ENCODE measurements at regions not wholly inside any gene's neighbourhood (a gene's known extent, or its start where the extent isn't known, plus 50 kb on each side); places are given as distances from the start of the nearest gene placed in this dataset.
A peak's percentile ranks its signal among the peaks of the same experiment; 100 is the strongest.

GRCh38 chr6:50128420-50129005 is 78.8 kb upstream of the DEFB112 start:
- Histone ChIP-seq H2BK15ac (ENCODE audit: low read depth, poor library complexity, severe bottlenecking) (no peak overlapping the region), H2BK12ac (ENCODE audit: low read length in 2 of 2) (no peak overlapping the region), H3K9ac (ENCODE audit: low read length) (no peak overlapping the region), H3K9me3 (ENCODE audit: control insufficient read depth, low read length) (no peaks in the 10 kb centered on the region), H3K27ac (ENCODE audit: low read length, poor library complexity, severe bottlenecking) (no peak overlapping the region), H4K91ac (ENCODE audit: low read length) (no peak overlapping the region), H3K18ac (ENCODE audit: low read depth in 1 of 2, low read length in 2 of 2) (no peak overlapping the region), H2AFZ (ENCODE audit: low read depth, low read length) (no peak overlapping the region), H3K23ac (ENCODE audit: low read length in 2 of 2) (no peak overlapping the region), H3K36me3 (ENCODE audit: control insufficient read depth in 1 of 2, insufficient read depth in 2 of 2, low read depth in 1 of 2, low read length in 2 of 2) (no peaks in the 10 kb centered on the region), H2BK120ac (ENCODE audit: low read depth, low read length) (no peak overlapping the region), H3K4me2 (ENCODE audit: low read length, poor library complexity, severe bottlenecking) (no peak overlapping the region), H2BK5ac (ENCODE audit: low read depth, low read length, poor library complexity, severe bottlenecking) (no peak overlapping the region), H3K14ac (ENCODE audit: low read length in 2 of 2) (no peak overlapping the region), H3K79me1 (replicated peaks; ENCODE audit: low read length, poor library complexity, severe bottlenecking) (no peaks in the 10 kb centered on the region), H3K4me3 (ENCODE audit: insufficient read depth in 1 of 2, low read depth in 1 of 2, low read length in 2 of 2) (no peak overlapping the region), H3K4ac (ENCODE audit: low read depth in 1 of 2, low read length in 2 of 2) (no peak overlapping the region), H3K27me3 (ENCODE audit: control insufficient read depth in 1 of 2, insufficient read depth in 1 of 2, low read length in 2 of 2) (no peaks in the 10 kb centered on the region), H3K4me1 (ENCODE audit: control insufficient read depth, insufficient read depth, low read depth, low read length) (no peaks in the 10 kb centered on the region), H2AK5ac (ENCODE audit: low read length, severe bottlenecking) (no peak overlapping the region), H4K8ac (ENCODE audit: low read length) (no peak overlapping the region)
- DNase-seq = peak; percentile 5
- WGBS = no CpG with 5 or more reads among the region's 2 CpGs

GRCh38 chr6:50135968-50136367 is 86.2 kb upstream of the DEFB112 start:
- Histone ChIP-seq H3K27me3 (ENCODE audit: control insufficient read depth in 1 of 2, insufficient read depth in 1 of 2, low read length in 2 of 2) (no peaks in the 10 kb centered on the region), H3K18ac (ENCODE audit: low read depth in 1 of 2, low read length in 2 of 2) (no peak overlapping the region), H2BK15ac (ENCODE audit: low read depth, poor library complexity, severe bottlenecking) (no peak overlapping the region), H3K27ac (ENCODE audit: low read length, poor library complexity, severe bottlenecking) (no peak overlapping the region), H3K4me1 (ENCODE audit: control insufficient read depth, insufficient read depth, low read depth, low read length) (no peaks in the 10 kb centered on the region), H3K4me2 (ENCODE audit: low read length, poor library complexity, severe bottlenecking) (no peak overlapping the region), H3K36me3 (ENCODE audit: control insufficient read depth in 1 of 2, insufficient read depth in 2 of 2, low read depth in 1 of 2, low read length in 2 of 2) (no peaks in the 10 kb centered on the region), H2AK5ac (ENCODE audit: low read length, severe bottlenecking) (no peak overlapping the region), H3K23ac (ENCODE audit: low read length in 2 of 2) (no peak overlapping the region), H2AFZ (ENCODE audit: low read depth, low read length) (no peak overlapping the region), H4K8ac (ENCODE audit: low read length) (no peak overlapping the region), H2BK12ac (ENCODE audit: low read length in 2 of 2) (no peak overlapping the region), H2BK120ac (ENCODE audit: low read depth, low read length) (no peak overlapping the region), H2BK5ac (ENCODE audit: low read depth, low read length, poor library complexity, severe bottlenecking) (no peak overlapping the region), H3K4ac (ENCODE audit: low read depth in 1 of 2, low read length in 2 of 2) (no peak overlapping the region), H3K9me3 (ENCODE audit: control insufficient read depth, low read length) (no peaks in the 10 kb centered on the region), H3K4me3 (ENCODE audit: insufficient read depth in 1 of 2, low read depth in 1 of 2, low read length in 2 of 2) (no peak overlapping the region), H4K91ac (ENCODE audit: low read length) (no peak overlapping the region), H3K79me1 (replicated peaks; ENCODE audit: low read length, poor library complexity, severe bottlenecking) (no peaks in the 10 kb centered on the region), H3K9ac (ENCODE audit: low read length) (no peak overlapping the region), H3K14ac (ENCODE audit: low read length in 2 of 2) (no peak overlapping the region)
- 90% methylated on average over 1 of the region's 1 CpG for WGBS
- no peak for DNase-seq

DNA sequence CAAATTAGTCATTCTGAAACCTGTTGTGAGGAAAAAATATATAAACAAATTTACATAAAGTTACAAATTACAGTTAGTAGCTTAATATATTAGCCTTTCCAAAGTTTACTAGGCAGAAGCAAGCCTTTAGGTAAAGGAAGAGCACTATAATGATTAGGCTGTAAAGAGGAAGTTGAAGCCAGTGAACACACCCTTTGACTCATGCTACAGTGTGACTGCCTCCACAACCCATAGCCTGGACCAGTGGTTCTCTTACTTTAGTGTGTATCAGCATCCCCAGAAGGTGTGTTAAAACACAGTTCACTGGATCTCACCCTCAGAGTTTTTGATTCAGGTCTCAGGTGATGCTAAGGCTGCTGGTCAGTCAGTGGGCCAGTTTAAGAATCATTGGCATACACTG is 91.4 kb upstream of the DEFB112 start:
- Histone ChIP-seq H3K9me3 (ENCODE audit: control insufficient read depth, low read length) (no peaks in the 10 kb centered on the region), H2BK5ac (ENCODE audit: low read depth, low read length, poor library complexity, severe bottlenecking) (no peak overlapping the region), H3K27me3 (ENCODE audit: control insufficient read depth in 1 of 2, insufficient read depth in 1 of 2, low read length in 2 of 2) (no peaks in the 10 kb centered on the region), H2AFZ (ENCODE audit: low read depth, low read length) (no peak overlapping the region), H2BK15ac (ENCODE audit: low read depth, poor library complexity, severe bottlenecking) (no peak overlapping the region), H2BK12ac (ENCODE audit: low read length in 2 of 2) (no peak overlapping the region), H3K4me1 (ENCODE audit: control insufficient read depth, insufficient read depth, low read depth, low read length) (no peaks in the 10 kb centered on the region), H3K4ac (ENCODE audit: low read depth in 1 of 2, low read length in 2 of 2) (no peak overlapping the region), H3K18ac (ENCODE audit: low read depth in 1 of 2, low read length in 2 of 2) (no peak overlapping the region), H3K23ac (ENCODE audit: low read length in 2 of 2) (no peak overlapping the region), H4K91ac (ENCODE audit: low read length) (no peak overlapping the region), H3K4me2 (ENCODE audit: low read length, poor library complexity, severe bottlenecking) (no peak overlapping the region), H3K27ac (ENCODE audit: low read length, poor library complexity, severe bottlenecking) (no peak overlapping the region), H4K8ac (ENCODE audit: low read length) (no peak overlapping the region), H3K79me1 (replicated peaks; ENCODE audit: low read length, poor library complexity, severe bottlenecking) (no peaks in the 10 kb centered on the region), H3K14ac (ENCODE audit: low read length in 2 of 2) (no peak overlapping the region), H3K36me3 (ENCODE audit: control insufficient read depth in 1 of 2, insufficient read depth in 2 of 2, low read depth in 1 of 2, low read length in 2 of 2) (no peaks in the 10 kb centered on the region), H2AK5ac (ENCODE audit: low read length, severe bottlenecking) (no peak overlapping the region), H3K9ac (ENCODE audit: low read length) (no peak overlapping the region), H2BK120ac (ENCODE audit: low read depth, low read length) (no peak overlapping the region), H3K4me3 (ENCODE audit: insufficient read depth in 1 of 2, low read depth in 1 of 2, low read length in 2 of 2) (no peak overlapping the region)
- DNase-seq = no peak

GRCh38 chr6:50143011-50143719 is 93.4 kb upstream of the DEFB112 start:
- no peaks in the 10 kb centered on the region for H3K4me1 ChIP-seq (ENCODE audit: control insufficient read depth, insufficient read depth, low read depth, low read length)
- no peak overlapping the region for H3K23ac ChIP-seq (ENCODE audit: low read length in 2 of 2)
- H3K9me3 ChIP-seq (ENCODE audit: control insufficient read depth, low read length) = no peaks in the 10 kb centered on the region
- H2BK5ac ChIP-seq (ENCODE audit: low read depth, low read length, poor library complexity, severe bottlenecking) = no peak overlapping the region
- no peak for DNase-seq
- no peak overlapping the region for H3K9ac ChIP-seq (ENCODE audit: low read length)
- no peak overlapping the region for H2AK5ac ChIP-seq (ENCODE audit: low read length, severe bottlenecking)
- no peak overlapping the region for H2BK12ac ChIP-seq (ENCODE audit: low read length in 2 of 2)
- H4K91ac ChIP-seq (ENCODE audit: low read length) = no peak overlapping the region
- no peak overlapping the region for H3K4me3 ChIP-seq (ENCODE audit: insufficient read depth in 1 of 2, low read depth in 1 of 2, low read length in 2 of 2)
- H2AFZ ChIP-seq (ENCODE audit: low read depth, low read length) = no peak overlapping the region
- 88% methylated on average over 2 of the region's 2 CpGs for WGBS
- no peak overlapping the region for H3K4ac ChIP-seq (ENCODE audit: low read depth in 1 of 2, low read length in 2 of 2)
- H2BK120ac ChIP-seq (ENCODE audit: low read depth, low read length) = no peak overlapping the region
- H2BK15ac ChIP-seq (ENCODE audit: low read depth, poor library complexity, severe bottlenecking) = no peak overlapping the region
- H4K8ac ChIP-seq (ENCODE audit: low read length) = no peak overlapping the region
- H3K27ac ChIP-seq (ENCODE audit: low read length, poor library complexity, severe bottlenecking) = no peak overlapping the region
- H3K79me1 ChIP-seq (replicated peaks; ENCODE audit: low read length, poor library complexity, severe bottlenecking) = no peaks in the 10 kb centered on the region
- H3K36me3 ChIP-seq (ENCODE audit: control insufficient read depth in 1 of 2, insufficient read depth in 2 of 2, low read depth in 1 of 2, low read length in 2 of 2) = no peaks in the 10 kb centered on the region
- no peak overlapping the region for H3K14ac ChIP-seq (ENCODE audit: low read length in 2 of 2)
- H3K18ac ChIP-seq (ENCODE audit: low read depth in 1 of 2, low read length in 2 of 2) = no peak overlapping the region
- H3K4me2 ChIP-seq (ENCODE audit: low read length, poor library complexity, severe bottlenecking) = no peak overlapping the region
- H3K27me3 ChIP-seq (ENCODE audit: control insufficient read depth in 1 of 2, insufficient read depth in 1 of 2, low read length in 2 of 2) = no peaks in the 10 kb centered on the region
